ENCODE measurements at regions not wholly inside any gene's neighbourhood (a gene's known extent, or its start where the extent isn't known, plus 50 kb on each side); places are given as distances from the start of the nearest gene placed in this dataset.
"Not testable (repeated sequence)": the region's sequence is repeated elsewhere in the genome, so short reads cannot be mapped to it uniquely, and the experiment has no call there.

DNA sequence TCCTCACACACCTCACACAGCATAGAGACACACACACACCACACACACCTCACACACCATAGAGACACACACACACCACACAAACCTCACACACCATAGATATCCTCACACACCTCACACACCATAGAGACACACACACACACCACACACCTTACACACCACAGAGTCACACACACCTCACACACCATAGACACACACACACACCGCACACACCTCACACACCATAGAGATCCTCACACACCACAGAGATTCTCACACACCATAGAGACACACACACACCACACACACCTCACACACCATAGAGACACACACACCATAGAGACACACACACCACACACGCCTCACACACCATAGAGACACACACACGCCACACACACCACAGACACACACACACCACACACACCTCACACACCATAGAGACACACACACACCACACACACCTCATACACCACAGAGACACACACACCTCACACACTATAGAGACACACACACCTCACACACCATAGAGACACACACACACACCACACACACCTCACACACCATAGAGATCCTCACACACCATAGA lies 270.6 kb downstream of the CYRIA start:
- no peak for DNase-seq (ENCODE audit: low read depth, low spot score)

DNA sequence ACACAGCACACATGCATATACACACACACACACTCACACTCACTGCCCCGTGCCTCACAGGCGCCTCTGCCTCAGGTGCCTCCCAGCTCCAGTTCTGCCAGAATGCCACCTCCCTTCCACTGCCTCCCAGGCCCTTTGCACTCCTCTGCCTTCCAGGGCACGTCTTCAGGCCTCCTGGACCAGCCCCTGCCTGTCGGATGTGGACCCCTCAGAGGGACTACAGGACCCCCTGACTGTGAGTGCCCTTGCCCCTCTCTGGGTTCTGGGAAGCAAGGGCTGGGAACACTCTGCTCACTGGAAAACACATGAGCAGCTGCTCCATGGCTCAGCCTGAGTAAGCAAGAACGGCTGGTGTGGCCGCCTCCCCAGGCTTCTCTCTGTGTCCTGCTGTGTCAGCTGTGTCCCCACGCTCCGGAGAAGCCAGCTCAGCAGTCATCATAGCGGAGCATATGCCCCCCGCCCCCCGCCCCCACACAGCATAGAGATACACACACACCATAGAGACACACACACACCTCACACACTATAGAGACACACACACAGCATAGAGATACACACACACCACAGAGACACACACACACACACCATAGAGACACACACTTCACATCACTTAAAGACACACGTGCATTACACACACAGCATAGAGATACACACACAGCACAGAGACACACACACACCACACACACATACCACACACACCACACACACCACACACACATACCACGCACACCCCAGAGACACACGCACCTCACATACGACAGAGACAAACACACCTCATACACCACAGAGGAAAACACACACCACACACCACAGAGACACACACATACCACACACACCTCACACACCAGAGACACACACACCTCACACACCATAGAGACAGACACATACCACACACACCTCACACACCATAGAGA lies 271.3 kb downstream of the CYRIA start:
- no peak for DNase-seq (ENCODE audit: low read depth, low spot score)

DNA sequence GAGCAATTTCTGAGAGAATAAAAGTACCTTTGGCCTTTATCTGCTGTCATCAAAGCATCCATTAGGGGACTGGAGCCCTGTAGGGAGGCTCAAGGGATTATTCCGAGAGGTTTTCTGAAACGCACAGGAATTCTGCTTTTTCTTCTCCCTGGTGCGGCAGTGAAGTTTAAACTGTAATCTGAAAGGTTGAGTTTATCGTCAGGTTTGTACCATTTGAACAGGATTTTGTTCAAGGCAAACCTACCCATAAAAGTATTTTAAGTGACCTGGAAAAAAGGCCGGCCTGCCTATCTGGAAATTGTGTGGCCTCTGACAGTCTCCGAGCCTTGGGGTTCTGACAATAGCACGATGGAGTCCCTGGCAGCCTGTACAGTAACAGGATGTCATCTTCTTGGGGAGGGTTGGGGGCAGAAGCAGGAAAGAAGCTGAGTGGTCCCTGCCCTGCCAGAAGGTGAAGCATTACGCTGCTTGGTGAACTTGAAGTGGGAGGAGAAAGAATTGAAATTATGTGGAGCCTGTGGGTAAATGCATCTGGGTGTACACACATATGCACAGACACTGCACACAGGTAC lies 272.0 kb downstream of the CYRIA start:
- DNase-seq (ENCODE audit: low read depth, low spot score), result no peak

DNA sequence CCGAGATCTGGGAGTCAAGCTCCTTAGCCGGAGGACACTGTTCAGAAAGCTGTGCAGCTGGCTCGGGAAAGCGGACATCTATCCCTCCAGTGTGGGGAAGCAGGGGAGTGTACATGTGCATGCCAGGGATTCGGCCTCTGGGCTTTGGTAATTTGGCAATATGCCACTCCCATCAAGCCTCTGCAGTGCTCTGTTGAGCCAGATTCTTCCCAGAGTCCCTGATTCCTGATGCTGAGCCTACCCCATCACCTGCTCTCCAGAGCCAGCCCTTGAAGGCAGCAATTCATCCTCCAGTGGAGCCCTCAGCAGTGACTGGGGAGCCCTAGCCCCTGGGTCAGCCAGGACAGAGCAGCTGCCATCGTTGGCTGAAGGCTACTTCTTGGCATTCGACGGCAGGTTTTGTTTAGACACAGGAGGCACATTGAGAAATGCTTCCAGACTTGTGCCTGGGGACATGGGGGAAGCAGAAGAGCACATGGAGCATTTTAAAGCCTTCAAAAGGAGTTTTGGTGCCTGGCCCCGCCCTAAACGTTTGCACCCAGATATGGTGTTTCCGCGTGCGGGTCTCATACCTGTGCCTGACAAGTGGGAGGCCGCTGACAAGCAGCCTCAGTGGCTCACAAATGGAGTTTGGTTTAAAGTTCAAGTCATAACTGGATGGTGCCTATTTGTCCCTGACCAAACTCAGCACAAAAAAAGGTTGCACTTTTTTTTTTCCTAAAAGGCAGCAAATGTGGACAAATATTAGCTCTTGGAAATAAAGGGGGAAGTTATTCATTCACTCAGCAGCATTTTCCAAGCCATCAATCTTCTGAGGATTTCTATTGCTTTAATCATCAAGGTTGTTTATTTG lies 272.8 kb downstream of the CYRIA start:
- no peak for DNase-seq (ENCODE audit: low read depth, low spot score)

DNA sequence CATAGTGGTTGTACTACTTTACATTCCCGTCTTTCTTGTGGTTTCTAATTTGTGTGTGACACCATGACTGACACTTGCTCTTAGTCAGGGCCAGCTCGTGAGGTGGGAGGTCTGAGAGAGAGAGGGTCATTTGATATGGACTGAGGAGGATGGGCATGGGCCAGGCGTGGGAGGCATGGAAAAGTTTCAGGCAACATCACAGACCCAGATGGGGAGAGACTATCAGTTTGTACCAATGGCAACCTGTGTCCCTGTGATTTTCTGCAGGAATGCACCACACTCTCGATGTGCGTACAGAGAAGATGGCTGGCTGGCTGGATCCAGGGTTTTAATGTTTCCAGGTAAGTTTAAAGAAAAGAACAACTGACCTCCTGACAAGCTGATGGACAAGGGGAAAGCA lies 273.6 kb downstream of the CYRIA start:
- DNase-seq (ENCODE audit: low read depth, low spot score), result no peak

DNA sequence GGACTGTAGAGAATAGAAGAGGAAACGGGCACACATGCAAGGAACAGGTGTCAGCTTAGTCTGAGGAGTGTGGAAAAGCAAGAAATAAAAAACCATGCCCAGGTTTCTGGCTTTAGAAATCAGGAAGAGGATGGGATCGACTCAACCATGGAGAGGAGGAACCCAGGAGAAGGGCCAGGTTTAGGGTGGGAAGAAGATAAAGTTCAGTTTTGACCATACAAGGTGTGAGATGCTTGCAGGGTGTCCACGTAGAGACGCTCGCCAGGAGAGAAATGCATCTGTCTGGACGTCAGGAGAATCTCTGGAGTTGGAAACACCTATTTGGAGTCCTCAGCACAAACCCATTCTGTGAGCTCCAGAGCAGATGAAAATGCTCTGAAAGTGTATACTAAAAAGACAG lies 275.1 kb downstream of the CYRIA start:
- DNase-seq (ENCODE audit: low read depth, low spot score), result no peak

DNA sequence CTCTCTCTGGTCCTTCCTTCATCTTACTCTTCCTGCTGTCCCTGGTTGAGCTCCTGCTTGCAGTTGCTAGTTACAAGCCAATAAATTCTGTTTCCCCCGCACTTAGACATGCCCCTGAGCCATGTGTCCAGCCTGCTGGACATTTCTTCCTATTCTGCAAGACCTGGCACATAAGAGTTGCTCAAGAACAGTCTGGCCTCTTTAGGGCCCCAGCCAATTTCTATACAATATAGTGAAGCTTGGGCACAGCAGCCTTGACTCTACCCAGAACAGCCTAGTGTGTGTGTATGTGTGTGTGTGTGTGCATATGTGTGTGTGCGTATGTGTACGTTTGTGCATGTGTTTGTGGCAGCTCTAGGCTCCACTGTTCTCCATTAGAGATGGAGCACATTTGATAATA lies 276.0 kb downstream of the CYRIA start:
- no peak for DNase-seq (ENCODE audit: low read depth, low spot score)

DNA sequence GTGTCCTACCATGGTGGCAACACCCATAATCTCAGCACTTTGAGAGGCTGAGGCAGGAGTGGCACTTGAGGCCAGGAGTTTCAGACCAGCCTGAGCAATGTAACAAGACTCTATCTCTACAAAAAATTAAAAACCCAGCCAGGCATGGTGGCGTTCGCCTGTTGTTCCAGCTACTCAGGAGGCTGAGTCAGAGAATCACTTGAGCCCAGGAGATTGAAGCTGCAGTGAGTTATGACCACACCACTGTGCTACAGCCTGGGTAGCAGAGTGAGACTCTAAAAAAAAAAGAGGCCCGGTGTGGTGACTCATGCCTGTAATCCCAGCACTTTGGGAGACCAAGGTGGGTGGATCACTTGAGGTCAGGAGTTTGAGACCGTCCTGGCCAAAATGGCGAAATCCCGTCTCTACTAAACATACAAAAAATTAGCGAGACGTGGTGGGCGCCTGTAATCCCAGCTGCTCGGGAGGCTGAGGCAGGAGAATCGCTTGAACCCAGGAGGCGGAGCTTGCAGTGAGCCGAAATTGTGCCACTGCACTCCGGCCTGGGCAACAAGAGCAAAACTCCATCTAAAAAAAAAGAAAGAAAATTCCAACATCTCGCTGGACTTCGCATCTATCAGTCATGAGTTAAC lies 277.3 kb downstream of the CYRIA start:
- not testable (repeated sequence) for DNase-seq (ENCODE audit: low read depth, low spot score)

DNA sequence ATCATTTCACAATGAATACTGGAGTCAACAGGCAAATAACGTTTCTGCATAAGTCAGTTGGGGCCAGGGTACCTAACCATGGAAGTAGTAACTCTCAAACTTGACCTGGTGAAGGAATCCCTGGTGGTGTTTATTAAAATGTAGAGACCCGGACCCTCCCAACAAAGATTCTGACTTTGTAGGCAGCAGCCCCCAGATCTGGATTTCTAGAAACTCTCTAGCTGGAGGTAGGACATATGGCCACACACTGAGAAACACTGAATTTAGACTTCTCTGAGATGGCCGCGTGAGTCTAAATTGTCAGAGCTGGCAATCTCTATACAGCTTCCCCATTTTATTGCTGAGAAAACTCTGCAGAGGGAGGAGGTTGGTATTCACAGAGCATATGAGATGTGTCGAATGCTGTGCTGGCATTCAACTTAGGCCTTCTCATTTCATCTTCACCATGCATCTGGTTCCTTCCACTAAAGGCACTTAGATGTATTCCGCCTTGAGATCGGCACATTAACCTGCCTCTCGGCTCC lies 278.1 kb downstream of the CYRIA start:
- DNase-seq (ENCODE audit: low read depth, low spot score), result no peak

DNA sequence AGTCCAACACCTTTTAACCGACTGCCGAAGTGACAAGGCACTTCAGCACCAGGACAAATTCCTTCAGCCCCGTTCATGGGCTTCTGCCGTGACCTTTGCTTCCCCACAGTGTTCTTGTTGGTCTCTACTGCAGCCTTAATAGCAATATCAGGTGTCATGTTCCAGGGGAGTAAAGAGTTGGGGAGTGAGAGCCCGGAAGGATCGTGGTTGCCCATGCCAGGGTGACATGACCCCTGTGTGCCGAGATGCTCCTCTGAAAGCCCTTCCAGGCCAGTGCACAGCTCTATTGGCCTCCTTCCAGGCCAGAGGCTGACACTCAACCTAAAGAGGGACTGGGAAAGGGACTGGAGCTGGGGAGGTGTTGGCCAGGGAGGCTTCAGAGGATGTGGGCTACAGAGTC lies 279.2 kb downstream of the CYRIA start:
- no peak for DNase-seq (ENCODE audit: low read depth, low spot score)

DNA sequence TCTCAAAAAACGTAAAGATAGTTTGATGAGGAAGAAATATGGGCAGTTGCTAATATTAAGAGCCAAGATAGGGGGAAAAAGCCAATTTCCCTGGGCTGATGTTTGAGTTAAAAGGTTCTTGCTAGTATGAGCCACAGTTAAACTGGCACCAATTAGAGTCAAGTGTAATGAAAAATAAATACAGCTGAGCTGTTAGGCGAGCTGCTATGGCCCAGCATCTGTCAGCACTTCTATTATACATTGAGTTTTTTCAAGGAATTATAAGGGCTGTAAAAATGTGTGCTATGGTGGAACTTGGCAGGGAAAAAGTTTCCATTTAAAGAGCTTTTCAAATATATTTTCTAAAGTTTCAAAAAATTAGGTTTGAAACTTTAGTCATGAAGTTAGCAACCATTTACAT lies 279.6 kb downstream of the CYRIA start:
- no peak for DNase-seq (ENCODE audit: low read depth, low spot score)

DNA sequence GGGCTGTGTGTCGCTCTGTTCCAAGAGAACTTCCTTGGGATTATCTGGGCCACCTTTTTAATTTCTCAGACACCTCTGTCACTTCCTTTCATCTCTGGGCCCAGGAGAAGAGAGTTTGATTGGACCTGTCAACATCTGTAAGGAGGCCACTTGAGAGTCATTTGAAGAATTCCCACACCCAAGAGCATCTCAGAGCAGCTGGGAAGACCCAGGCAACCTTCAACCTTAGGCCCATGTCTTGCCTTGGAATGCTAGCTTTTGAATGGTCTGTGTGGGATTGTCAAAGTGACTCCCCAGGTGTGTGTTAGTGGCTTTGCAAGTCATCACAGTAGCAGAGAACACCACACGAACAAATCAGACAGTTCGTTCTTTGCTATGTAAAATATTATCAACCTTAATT lies 280.3 kb downstream of the CYRIA start:
- DNase-seq (ENCODE audit: low read depth, low spot score), result no peak

DNA sequence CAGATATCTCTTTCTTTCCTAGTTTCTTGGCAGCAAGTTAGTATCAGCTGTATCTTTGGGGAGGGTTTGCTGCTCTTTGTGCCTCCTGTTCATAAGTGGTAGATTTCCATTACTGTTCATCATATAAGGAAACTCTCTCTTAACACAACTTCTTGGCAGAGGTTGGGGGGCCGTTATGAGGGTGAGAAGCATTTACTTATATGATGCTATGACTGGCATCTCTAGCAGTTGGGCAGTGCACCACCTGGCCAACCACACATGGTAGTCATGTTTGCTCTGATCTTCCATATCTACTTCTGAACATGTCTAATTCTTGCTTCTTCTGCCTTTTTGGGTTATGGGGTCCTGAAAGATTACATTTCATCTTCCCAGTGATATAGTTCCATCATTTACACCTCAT lies 282.2 kb downstream of the CYRIA start:
- DNase-seq (ENCODE audit: low read depth, low spot score), result no peak

DNA sequence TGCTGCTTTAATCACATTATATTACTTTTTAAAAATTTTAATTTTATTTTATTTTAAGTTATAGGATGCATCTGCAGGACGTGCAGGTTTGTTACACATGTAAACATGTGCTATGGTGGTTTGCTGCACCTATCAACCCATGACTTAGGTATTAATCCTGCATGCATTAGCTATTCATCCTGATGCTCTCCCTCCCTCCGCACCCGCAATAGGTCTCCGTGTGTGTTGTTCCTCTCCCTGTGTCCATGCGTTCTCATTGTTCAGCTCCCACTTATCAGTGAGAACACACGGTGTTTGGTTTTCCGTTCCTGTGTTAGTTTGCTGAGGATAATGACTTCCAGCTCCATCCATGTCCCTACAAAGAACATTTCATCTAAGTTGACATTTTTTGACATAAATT lies 283.2 kb downstream of the CYRIA start:
- DNase-seq (ENCODE audit: low read depth, low spot score), result no peak

DNA sequence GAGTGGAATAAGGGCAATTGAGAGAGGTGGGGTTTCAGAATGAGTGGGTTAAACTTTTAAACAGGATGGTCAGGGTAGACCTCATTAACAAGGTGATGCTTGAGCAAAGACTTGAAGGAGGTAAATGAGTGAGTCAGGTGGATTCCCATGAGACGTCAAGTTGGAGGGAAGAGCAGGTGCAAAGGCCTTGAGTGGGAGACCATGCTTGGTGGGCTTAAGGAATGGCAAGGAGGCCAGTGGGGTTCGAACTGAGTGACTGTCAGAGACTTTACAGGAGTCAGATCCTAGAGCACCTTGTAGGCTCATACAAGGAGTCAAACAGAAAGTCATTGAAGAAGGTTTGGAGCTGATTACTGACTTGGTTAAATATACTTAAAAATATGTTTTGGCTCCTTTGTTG lies 284.1 kb downstream of the CYRIA start:
- no peak for DNase-seq (ENCODE audit: low read depth, low spot score)

DNA sequence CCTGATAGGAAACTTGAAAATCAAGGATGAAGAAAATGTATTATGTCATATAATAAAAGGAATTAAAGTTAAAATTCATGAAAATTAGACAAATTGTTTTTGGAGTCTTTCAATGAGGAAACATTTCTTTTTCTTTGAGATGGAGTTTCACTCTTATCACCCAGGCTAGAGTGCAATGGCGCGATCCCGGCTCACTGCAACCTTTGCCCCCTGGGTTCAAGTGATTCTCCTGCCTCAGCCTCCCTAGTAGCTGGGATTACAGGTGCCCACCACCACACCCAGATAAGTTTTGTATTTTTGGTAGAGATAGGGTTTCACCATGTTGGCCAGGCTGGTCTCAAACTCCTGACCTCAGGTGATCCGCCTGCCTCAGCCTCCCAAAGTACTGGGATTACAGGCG lies 285.7 kb downstream of the CYRIA start:
- not testable (repeated sequence) for DNase-seq (ENCODE audit: low read depth, low spot score)

DNA sequence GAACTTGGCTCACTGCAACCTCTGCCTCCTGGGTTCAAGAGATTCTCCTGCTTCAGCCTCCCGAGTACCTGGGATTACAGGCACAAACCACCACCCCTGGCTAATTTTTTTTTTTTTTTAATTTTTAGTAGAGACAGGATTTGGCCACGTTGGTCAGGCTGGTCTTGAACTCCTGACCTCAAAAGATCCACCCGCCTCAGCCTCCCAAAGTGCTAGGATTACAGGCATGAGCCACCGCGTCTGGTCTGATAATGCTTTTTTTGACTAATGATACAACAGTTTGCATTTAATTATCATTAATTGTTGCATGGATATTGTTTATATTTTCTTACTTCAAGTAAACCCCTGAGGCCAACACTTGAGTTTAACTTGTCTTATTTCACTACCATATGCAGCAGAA lies 286.6 kb downstream of the CYRIA start:
- DNase-seq (ENCODE audit: low read depth, low spot score), result not testable (repeated sequence)

DNA sequence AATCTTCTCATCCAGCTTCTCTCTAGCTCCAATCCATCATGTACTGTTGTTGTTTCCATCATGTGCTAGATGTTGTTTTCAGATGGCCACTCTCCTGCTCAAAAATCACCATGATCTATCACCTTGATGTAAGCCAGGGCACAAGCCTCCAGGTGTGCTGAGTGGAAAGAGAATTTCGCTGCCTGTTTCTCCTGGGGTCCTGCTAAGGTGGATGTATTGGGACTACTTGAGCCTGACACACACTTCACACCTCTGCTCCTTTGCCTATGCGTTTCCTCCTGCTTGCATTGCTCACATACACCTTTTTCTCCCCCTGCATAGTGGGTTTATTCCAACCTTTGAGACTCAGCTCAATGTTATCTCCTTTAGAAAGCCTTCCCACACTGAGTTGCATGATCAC lies 287.6 kb downstream of the CYRIA start:
- no peak for DNase-seq (ENCODE audit: low read depth, low spot score)

DNA sequence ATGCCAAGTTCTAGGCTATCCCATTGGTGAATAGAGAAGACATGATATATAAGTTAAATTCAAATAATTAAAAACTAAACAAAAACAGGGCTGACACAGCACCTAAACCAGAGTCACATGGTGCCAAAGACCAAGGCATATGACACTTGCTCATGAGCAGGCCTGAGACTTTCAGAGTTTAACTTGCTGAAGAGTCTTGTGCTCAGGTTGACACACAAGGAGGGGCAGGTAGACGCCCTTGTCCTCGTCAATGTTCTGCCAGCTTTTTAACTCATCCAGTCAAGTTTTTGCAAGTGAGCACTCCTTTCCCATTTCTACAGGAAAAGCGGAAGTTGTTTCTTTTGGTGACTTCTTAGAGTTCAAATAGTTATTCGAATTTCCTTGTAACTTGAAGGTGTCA lies 289.7 kb downstream of the CYRIA start:
- no peak for DNase-seq (ENCODE audit: low read depth, low spot score)

DNA sequence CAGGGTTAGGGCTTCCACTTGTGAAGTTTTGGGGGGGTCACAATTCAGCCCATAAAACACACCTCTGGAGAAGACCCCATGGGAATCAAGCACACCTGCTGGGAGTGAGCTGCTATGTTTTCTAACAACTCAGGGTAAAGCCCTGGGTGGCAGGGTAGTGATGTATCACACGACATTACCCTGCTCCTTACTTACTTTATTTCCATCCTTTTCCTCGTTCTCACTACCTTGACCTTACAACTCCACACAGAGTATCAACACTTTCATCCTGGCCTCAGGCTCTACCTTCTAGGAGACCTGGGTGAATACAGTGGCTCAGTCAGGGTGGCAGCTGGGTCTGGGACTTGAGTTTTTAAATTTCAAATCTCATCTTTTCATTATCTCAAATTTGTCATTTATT lies 290.3 kb downstream of the CYRIA start:
- no peak for DNase-seq (ENCODE audit: low read depth, low spot score)

DNA sequence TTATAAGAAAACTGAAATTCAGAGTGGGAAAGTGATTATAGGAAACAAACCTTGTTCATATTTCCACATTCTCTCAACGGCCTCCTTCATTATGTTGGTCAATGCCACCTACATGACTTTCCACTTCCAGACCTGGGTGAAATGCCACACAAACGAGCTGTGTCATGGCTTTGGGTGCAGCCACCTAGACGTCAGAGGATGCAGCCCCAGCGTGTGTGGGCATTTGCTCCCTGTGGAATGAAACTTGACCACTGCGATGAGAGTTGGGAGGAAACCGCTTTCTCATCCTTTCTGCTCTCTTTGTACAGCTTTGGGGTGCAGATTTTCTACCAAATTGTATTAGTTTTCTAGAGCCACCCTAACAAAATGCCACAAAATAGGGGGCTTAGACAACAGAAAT lies 291.0 kb downstream of the CYRIA start:
- DNase-seq (ENCODE audit: low read depth, low spot score), result no peak
